ENCODE measurements at regions not wholly inside any gene's neighbourhood (a gene's known extent, or its start where the extent isn't known, plus 50 kb on each side); places are given as distances from the start of the nearest gene placed in this dataset.
"Not testable (repeated sequence)": the region's sequence is repeated elsewhere in the genome, so short reads cannot be mapped to it uniquely, and the experiment has no call there.

DNA sequence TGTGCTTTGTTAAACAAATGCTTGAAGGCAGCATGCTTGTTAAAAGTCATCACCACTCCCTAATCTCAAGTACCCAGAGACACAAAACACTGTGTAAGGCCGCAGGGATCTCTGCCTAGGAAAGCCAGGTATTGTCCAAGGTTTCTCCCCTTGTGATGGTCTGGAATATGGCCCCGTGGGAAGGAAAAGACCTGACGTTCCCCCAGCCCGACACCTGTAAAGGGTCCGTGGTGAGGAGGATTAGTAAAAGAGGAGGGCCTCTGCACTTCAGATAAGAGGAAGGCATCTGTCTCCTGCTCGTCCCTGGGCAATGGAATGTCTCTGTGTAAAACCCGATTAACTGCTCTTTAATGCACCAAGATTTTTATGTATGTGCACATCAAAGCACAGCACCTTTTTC is 49.9 kb upstream of the ZNF527 start:
- TF ChIP-seq YY1 (IDR thresholded peaks at IDR 0.05; ENCODE audit: insufficient read depth, insufficient read length); ZNF274 (IDR thresholded peaks at IDR 0.05; ENCODE audit: low read depth, low read length); SUZ12 (IDR thresholded peaks at IDR 0.05; ENCODE audit: extremely low read depth, insufficient read depth, insufficient read length): not testable (repeated sequence)
